Dendritic cell treated with granulocyte-macrophage colony-stimulating factor and Interleukin-4, amounts not matched to agents 40 ng/mL and 50 ng/mL, for 4 days (primary cell): ENCODE measurements at regions not wholly inside any gene's neighbourhood (a gene's known extent, or its start where the extent isn't known, plus 50 kb on each side); places are given as distances from the start of the nearest gene placed in this dataset.

Source experiments
- H3K27ac Mint-ChIP-seq: one replicate; pipeline ENCODE4 v1.8.0; 2022; ENCODE audit warnings: mild to moderate bottlenecking, mixed read lengths
- H3K27me3 Mint-ChIP-seq: one replicate; pipeline ENCODE4 v1.8.0; 2022; ENCODE audit warnings: mild to moderate bottlenecking, mixed read lengths
- H3K36me3 Mint-ChIP-seq: one replicate; pipeline ENCODE4 v1.8.0; 2022; ENCODE audit warnings: low read depth, mixed read lengths
- H3K4me1 Mint-ChIP-seq: one replicate; pipeline ENCODE4 v1.8.0; 2022; ENCODE audit warnings: low read depth, mixed read lengths
- H3K4me3 Mint-ChIP-seq: one replicate; pipeline ENCODE4 v1.8.0; 2022; ENCODE audit warnings: mild to moderate bottlenecking, moderate library complexity, mixed read lengths
- H3K9me3 Mint-ChIP-seq: one replicate; pipeline ENCODE4 v1.8.0; 2022; ENCODE audit warnings: mixed read lengths
- intact Hi-C: fragments of 100-400 bp; cut with micrococcal nuclease; formaldehyde crosslinking; loops from one replicate; pipeline ENCODE4 v1.15.0; 2022

DNA sequence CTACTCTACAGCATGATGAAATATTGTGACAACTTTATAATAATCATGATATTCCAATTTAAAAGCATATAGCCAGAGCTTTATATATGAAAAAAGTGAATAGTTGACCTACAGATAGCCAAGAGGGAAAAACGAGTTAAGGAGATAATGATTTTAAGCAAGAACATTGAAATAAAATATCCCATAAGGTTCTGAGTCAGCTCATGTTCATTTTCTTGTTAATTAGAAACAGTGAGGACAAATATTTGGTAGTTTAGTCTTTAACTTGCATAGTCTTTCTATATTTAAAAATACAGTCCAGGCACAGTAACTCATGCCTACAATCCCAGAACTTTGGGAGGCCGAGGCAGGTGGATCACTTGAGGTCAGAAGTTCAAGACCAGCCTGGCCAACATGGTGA, 55.8 kb upstream of the CDH6 start:
- Mint-ChIP-seq H3K4me3 (no peak overlapping the region), H3K36me3 (no peaks in the 10 kb centered on the region), H3K27ac (no peak overlapping the region), H3K9me3 (no peaks in the 10 kb centered on the region), H3K27me3 (no peaks in the 10 kb centered on the region), H3K4me1 (no peaks in the 10 kb centered on the region)
- intact Hi-C loops, result no loop called here

DNA sequence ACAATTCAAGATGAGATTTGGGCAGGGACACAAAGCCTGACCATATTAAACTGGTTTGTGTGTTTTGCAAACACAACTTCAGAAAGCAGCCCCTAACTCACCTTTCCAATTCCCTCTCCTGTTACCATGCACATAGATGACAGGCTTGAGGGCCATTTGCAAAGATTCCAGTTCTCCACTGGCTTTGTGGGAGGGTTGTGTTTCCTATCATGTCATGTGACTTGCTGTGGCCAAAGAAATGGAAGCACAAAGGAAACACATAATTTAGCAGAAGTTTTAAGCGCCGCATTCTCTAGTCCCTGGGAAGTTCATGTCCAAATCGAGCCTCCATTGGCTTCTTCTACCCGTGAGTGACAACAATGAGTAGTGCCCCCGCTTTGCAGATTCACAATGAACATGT, 57.9 kb upstream of the CDH6 start:
- H3K4me3 Mint-ChIP-seq, result no peak overlapping the region
- no peaks in the 10 kb centered on the region for H3K27me3 Mint-ChIP-seq
- H3K27ac Mint-ChIP-seq, result no peak overlapping the region
- H3K4me1 Mint-ChIP-seq, result peaks cover 10% of the 10 kb centered on the region
- H3K36me3 Mint-ChIP-seq, result no peaks in the 10 kb centered on the region
- intact Hi-C loops, result no loop called here
- no peaks in the 10 kb centered on the region for H3K9me3 Mint-ChIP-seq

GRCh38 chr5:31133488-31133887, 60.0 kb upstream of the CDH6 start:
- Mint-ChIP-seq H3K4me3 (no peak overlapping the region), H3K36me3 (no peaks in the 10 kb centered on the region), H3K27ac (no peak overlapping the region), H3K4me1 (peaks cover 10% of the 10 kb centered on the region), H3K27me3 (no peaks in the 10 kb centered on the region), H3K9me3 (no peaks in the 10 kb centered on the region)
- intact Hi-C loops, result no loop called here

- no peaks in the 10 kb centered on the region for H3K36me3 Mint-ChIP-seq
- H3K4me3 Mint-ChIP-seq, result no peak overlapping the region
- no peaks in the 10 kb centered on the region for H3K9me3 Mint-ChIP-seq
- intact Hi-C loops, result no loop called here
- H3K4me1 Mint-ChIP-seq, result peaks cover 10% of the 10 kb centered on the region
- no peaks in the 10 kb centered on the region for H3K27me3 Mint-ChIP-seq
- H3K27ac Mint-ChIP-seq, result no peak overlapping the region
Observed at GRCh38 chr5:31131381-31131891, 62.0 kb upstream of the CDH6 start.

DNA sequence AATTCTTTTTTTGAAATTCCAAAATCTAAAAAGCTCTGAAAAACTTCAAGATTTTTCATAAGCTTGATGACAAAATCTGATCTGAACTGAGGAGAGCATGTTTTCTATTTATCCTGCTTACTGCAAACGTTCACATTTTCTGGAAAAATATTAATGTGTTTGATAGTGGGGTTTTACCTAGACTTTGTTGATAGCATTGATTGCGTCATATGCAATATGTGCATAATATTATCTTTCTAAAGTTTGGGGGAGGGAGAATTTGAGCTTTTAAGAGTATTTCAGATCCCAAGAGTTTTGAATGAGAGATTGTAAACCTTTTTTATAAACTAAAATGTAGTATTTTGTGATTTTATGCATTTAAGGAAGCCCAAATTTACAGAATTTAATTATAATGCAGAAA, 62.8 kb upstream of the CDH6 start:
- H3K4me1 Mint-ChIP-seq, result peaks cover 10% of the 10 kb centered on the region
- intact Hi-C loops, result no loop called here
- no peaks in the 10 kb centered on the region for H3K36me3 Mint-ChIP-seq
- H3K27me3 Mint-ChIP-seq, result no peaks in the 10 kb centered on the region
- H3K27ac Mint-ChIP-seq, result no peak overlapping the region
- H3K9me3 Mint-ChIP-seq, result no peaks in the 10 kb centered on the region
- H3K4me3 Mint-ChIP-seq, result no peak overlapping the region

GRCh38 chr5:31124651-31125305, 68.7 kb upstream of the CDH6 start:
- peaks cover 12% of the 10 kb centered on the region for H3K9me3 Mint-ChIP-seq
- no peaks in the 10 kb centered on the region for H3K4me1 Mint-ChIP-seq

GRCh38 chr5:31124026-31124425, 69.5 kb upstream of the CDH6 start:
- no peaks in the 10 kb centered on the region for H3K4me1 Mint-ChIP-seq
- intact Hi-C loops, result no loop called here
- H3K27me3 Mint-ChIP-seq, result peaks cover under 1% of the 10 kb centered on the region
- peaks cover 12% of the 10 kb centered on the region for H3K9me3 Mint-ChIP-seq
- H3K36me3 Mint-ChIP-seq, result no peaks in the 10 kb centered on the region
- no peak overlapping the region for H3K4me3 Mint-ChIP-seq
- H3K27ac Mint-ChIP-seq, result no peak overlapping the region

More at GRCh38 chr5:31124651-31125305, 68.7 kb upstream of the CDH6 start:
- H3K27me3 Mint-ChIP-seq, result no peaks in the 10 kb centered on the region
- intact Hi-C loops, result no loop called here
- H3K36me3 Mint-ChIP-seq, result no peaks in the 10 kb centered on the region
- H3K27ac Mint-ChIP-seq, result no peak overlapping the region
- H3K4me3 Mint-ChIP-seq, result no peak overlapping the region

DNA sequence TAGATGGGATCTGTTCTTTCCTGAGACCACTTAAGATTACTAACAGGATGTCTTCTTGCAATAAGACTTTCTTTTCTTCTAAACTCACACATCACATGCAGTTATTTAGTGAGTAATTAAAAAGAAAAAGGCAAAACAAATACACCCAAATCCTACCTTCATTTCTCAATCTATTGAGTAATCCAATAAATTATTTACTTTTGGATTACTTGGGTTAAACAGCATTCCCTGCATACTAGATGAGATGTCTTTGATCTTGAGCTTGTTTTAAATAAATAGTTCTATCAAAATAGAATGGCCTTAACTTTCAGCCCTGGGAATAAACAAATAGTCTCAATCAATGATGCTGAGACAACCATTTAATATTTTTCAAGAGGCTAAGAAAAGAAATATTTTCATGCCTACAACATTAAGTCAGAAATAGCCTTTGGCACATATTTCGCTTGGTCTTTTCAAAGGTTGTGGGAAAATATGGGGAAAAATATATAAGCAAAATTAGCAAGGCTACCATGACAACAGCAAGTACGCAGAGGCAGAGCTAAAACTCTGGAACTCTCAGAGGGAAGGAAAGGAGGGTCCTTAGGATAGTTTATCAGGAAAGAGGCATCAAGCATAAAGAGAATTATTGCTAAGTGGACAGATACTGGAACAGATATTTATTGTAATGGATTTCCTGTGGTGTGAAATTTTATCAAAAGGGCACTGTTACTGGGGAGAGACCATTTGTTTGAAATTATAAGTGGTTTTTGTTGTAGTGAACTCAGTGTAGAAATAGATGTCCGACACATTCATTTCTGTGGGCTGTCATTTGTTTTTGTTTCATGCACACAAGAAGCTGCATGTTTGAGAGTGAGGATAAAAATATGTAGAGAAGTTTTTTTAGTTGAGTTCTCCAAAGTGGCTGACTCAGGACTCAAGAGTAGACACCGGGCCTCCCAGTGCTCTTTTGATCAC, 70.2 kb upstream of the CDH6 start:
- intact Hi-C loops, result no loop called here
- no peak overlapping the region for H3K27ac Mint-ChIP-seq

GRCh38 chr5:31121224-31121623, 72.3 kb upstream of the CDH6 start:
- peaks cover 1% of the 10 kb centered on the region for H3K27me3 Mint-ChIP-seq
- no peak overlapping the region for H3K4me3 Mint-ChIP-seq
- H3K36me3 Mint-ChIP-seq, result no peaks in the 10 kb centered on the region
- peaks cover 12% of the 10 kb centered on the region for H3K9me3 Mint-ChIP-seq
- intact Hi-C loops, result no loop called here
- H3K4me1 Mint-ChIP-seq, result no peaks in the 10 kb centered on the region
- no peak overlapping the region for H3K27ac Mint-ChIP-seq

More for the DNA sequence above, 70.2 kb upstream of the CDH6 start:
- Mint-ChIP-seq H3K36me3 (no peaks in the 10 kb centered on the region), H3K27me3 (peaks cover 1% of the 10 kb centered on the region), H3K9me3 (peaks cover 12% of the 10 kb centered on the region), H3K4me3 (no peak overlapping the region), H3K4me1 (no peaks in the 10 kb centered on the region)

DNA sequence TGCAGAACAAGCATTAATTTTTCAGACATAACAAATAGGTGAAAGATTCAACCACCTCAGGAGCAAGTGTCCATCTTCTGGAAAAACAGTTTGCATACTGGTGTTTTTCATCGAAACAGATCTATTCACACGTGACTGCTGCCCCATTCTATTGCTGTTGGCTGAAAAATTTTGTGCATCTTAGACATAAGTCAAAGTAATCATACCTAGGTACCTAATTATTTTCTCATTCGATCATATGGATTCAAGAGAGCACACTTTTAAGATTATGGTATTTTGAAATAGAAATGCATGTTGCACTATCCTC, 72.9 kb upstream of the CDH6 start:
- Mint-ChIP-seq H3K27me3 (peaks cover 1% of the 10 kb centered on the region), H3K36me3 (no peaks in the 10 kb centered on the region), H3K9me3 (peaks cover 12% of the 10 kb centered on the region), H3K4me3 (no peak overlapping the region), H3K4me1 (no peaks in the 10 kb centered on the region), H3K27ac (no peak overlapping the region)
- intact Hi-C loops, result no loop called here

DNA sequence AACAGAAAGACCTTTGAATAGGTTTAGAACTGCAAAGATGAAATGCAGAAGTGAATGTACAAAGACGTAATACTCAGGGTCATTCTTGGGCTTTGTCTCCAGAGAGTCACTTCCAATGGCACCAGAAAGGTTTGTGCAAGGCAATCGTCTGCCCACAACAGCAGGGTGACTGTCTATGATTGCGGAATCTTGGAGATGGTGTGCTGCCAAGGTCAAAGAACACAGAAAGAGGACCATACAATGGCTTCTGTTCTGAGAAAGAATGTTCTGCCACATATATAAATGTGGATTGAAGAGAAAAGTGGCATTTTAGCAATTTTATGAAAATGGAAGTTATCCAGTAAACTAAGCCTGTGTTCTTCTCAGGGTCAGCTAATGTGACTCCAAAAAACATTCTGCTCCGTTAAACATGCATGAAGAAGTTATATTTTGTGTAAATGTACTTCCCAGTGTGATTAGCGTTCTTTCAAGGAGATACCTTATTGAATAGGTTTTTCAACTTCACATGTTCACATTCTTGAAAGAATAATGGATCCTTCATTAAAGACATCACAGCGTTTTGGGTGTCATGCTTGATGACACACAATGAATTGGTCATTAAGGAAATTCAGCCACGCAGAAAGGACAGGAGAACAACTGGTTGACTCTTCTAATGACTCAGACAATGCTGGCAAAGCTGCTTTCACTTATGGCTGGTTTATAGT, 73.4 kb upstream of the CDH6 start:
- H3K36me3 Mint-ChIP-seq, result no peaks in the 10 kb centered on the region
- peaks cover 12% of the 10 kb centered on the region for H3K9me3 Mint-ChIP-seq
- intact Hi-C loops, result no loop called here
- no peaks in the 10 kb centered on the region for H3K4me1 Mint-ChIP-seq
- peaks cover 1% of the 10 kb centered on the region for H3K27me3 Mint-ChIP-seq
- H3K4me3 Mint-ChIP-seq, result no peak overlapping the region
- no peak overlapping the region for H3K27ac Mint-ChIP-seq

GRCh38 chr5:31116466-31117031, 76.9 kb upstream of the CDH6 start:
- no peak overlapping the region for H3K27ac Mint-ChIP-seq
- no peak overlapping the region for H3K4me3 Mint-ChIP-seq
- intact Hi-C loops, result no loop called here
- H3K9me3 Mint-ChIP-seq, result no peaks in the 10 kb centered on the region
- no peaks in the 10 kb centered on the region for H3K4me1 Mint-ChIP-seq
- no peaks in the 10 kb centered on the region for H3K36me3 Mint-ChIP-seq
- H3K27me3 Mint-ChIP-seq, result peaks cover 4% of the 10 kb centered on the region

- no peaks in the 10 kb centered on the region for H3K4me1 Mint-ChIP-seq
- H3K36me3 Mint-ChIP-seq, result no peaks in the 10 kb centered on the region
- intact Hi-C loops, result no loop called here
- H3K4me3 Mint-ChIP-seq, result no peak overlapping the region
- H3K27me3 Mint-ChIP-seq, result peaks cover 4% of the 10 kb centered on the region
- no peak overlapping the region for H3K27ac Mint-ChIP-seq
- H3K9me3 Mint-ChIP-seq, result no peaks in the 10 kb centered on the region
Observed at GRCh38 chr5:31114817-31115216, 78.7 kb upstream of the CDH6 start.
